ENCODE measurements at regions not wholly inside any gene's neighbourhood (a gene's known extent, or its start where the extent isn't known, plus 50 kb on each side); places are given as distances from the start of the nearest gene placed in this dataset.
"Not testable (repeated sequence)": the region's sequence is repeated elsewhere in the genome, so short reads cannot be mapped to it uniquely, and the experiment has no call there.

- no peak for DNase-seq (ENCODE audit: low spot score)
These were observed 1462.1 kb downstream of the FSTL5 start for GRCh38 chr4:160701671-160702070.

GRCh38 chr4:160709026-160709425 lies 1454.8 kb downstream of the FSTL5 start:
- no peak for DNase-seq (ENCODE audit: low spot score)

- DNase-seq (ENCODE audit: low spot score), result no peak
These were observed 1454.3 kb downstream of the FSTL5 start for GRCh38 chr4:160709546-160709945.

- DNase-seq (ENCODE audit: low spot score), result no peak
These were observed 1447.2 kb downstream of the FSTL5 start for GRCh38 chr4:160716551-160716950.

- DNase-seq (ENCODE audit: low spot score), result no peak
These were observed 1446.0 kb downstream of the FSTL5 start for GRCh38 chr4:160717848-160718247.

- no peak for DNase-seq (ENCODE audit: low spot score)
These were observed 1439.7 kb downstream of the FSTL5 start for GRCh38 chr4:160724063-160724462.

GRCh38 chr4:160745126-160745525 lies 1418.7 kb downstream of the FSTL5 start:
- DNase-seq (ENCODE audit: low spot score), result no peak

GRCh38 chr4:160746585-160746984 lies 1417.2 kb downstream of the FSTL5 start:
- not testable (repeated sequence) for DNase-seq (ENCODE audit: low spot score)

GRCh38 chr4:160772668-160773067 lies 1391.1 kb downstream of the FSTL5 start:
- no peak for DNase-seq (ENCODE audit: low spot score)

- DNase-seq (ENCODE audit: low spot score), result no peak
These were observed 1368.6 kb downstream of the FSTL5 start for GRCh38 chr4:160795216-160795615.

GRCh38 chr4:160808174-160808573 lies 1355.6 kb downstream of the FSTL5 start:
- DNase-seq (ENCODE audit: low spot score), result no peak

GRCh38 chr4:160809576-160809975 lies 1354.2 kb downstream of the FSTL5 start:
- DNase-seq (ENCODE audit: low spot score), result no peak

- DNase-seq (ENCODE audit: low spot score), result no peak
These were observed 1353.4 kb downstream of the FSTL5 start for GRCh38 chr4:160810424-160810823.

GRCh38 chr4:160810941-160811340 lies 1352.9 kb downstream of the FSTL5 start:
- DNase-seq (ENCODE audit: low spot score), result no peak

GRCh38 chr4:160811956-160812355 lies 1351.8 kb downstream of the FSTL5 start:
- no peak for DNase-seq (ENCODE audit: low spot score)

GRCh38 chr4:160814726-160815125 lies 1349.1 kb downstream of the FSTL5 start:
- DNase-seq (ENCODE audit: low spot score), result no peak

GRCh38 chr4:160818571-160818970 lies 1345.2 kb downstream of the FSTL5 start:
- no peak for DNase-seq (ENCODE audit: low spot score)

- DNase-seq (ENCODE audit: low spot score), result no peak
These were observed 1344.0 kb downstream of the FSTL5 start for GRCh38 chr4:160819791-160820190.

- DNase-seq (ENCODE audit: low spot score), result no peak
These were observed 1339.3 kb downstream of the FSTL5 start for GRCh38 chr4:160824481-160824880.

- DNase-seq (ENCODE audit: low spot score), result no peak
These were observed 1338.0 kb downstream of the FSTL5 start for GRCh38 chr4:160825644-160826338.

GRCh38 chr4:160826339-160826679 lies 1337.5 kb downstream of the FSTL5 start:
- no peak for DNase-seq (ENCODE audit: low spot score)

- no peak for DNase-seq (ENCODE audit: low spot score)
These were observed 1332.5 kb downstream of the FSTL5 start for GRCh38 chr4:160831165-160831922.

GRCh38 chr4:160835789-160836188 lies 1328.0 kb downstream of the FSTL5 start:
- DNase-seq (ENCODE audit: low spot score), result no peak

GRCh38 chr4:160836431-160836830 lies 1327.4 kb downstream of the FSTL5 start:
- no peak for DNase-seq (ENCODE audit: low spot score)
